SW480 (cell line): ENCODE measurements at regions not wholly inside any gene's neighbourhood (a gene's known extent, or its start where the extent isn't known, plus 50 kb on each side); places are given as distances from the start of the nearest gene placed in this dataset.

Experiments
- DNase-seq: peaks from one replicate; pipeline ENCODE4 v3.0.0-alpha.2; 2016; ENCODE audit warnings: low spot score

DNA sequence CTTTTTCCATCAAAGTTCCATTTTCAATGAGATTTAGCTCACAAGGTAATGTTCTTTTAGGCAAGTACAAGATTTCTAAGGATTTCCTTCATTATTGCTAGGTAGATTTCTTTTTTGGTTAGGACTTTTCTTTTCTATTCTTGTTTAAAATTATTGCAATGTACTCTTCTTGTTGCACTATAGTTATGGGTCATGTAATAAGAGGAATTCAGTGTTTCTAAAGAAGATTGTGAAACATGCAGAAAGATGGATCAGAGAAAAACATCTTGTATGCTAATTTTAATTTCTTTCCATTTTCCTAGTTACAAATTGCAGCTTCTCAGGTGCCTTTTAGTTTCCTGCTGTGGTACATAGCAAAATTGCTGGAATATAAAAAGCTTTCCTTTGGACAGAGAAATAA lies 56.1 kb downstream of the BTG1 start:
- no peak for DNase-seq

DNA sequence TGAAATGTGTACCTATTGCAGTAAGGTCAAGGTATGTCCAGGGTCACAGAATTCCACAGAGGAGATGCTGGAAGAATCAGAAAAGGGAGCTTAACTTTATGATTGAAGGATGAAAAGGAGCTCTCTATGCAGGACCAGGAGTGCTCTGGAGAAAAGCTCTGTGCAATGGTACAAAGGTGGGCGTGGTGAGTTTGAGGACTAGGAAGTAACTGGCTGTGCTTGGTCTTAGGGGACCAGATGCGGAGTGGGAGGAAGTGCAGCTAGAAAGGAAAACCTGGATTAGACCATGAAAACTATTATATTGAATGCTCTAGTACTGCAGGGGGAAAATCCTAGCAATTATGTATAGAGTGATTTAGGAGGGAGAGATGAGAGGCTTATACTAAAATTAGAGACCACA lies 56.8 kb downstream of the BTG1 start:
- no peak for DNase-seq

DNA sequence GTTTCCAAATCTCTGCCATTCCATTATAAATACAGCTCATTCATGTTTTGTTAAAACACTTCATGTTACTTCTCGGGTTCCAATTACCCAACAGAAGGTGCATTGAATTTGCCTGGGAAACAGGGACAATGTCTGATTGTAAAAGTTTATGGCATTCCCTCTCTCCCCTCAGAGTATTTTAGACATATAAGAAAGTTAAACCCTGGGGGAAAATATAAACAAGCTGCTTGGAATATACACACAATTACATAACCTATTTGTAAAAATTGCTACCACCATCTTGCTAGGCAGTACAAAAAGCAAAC lies 60.0 kb downstream of the BTG1 start:
- DNase-seq = no peak

DNA sequence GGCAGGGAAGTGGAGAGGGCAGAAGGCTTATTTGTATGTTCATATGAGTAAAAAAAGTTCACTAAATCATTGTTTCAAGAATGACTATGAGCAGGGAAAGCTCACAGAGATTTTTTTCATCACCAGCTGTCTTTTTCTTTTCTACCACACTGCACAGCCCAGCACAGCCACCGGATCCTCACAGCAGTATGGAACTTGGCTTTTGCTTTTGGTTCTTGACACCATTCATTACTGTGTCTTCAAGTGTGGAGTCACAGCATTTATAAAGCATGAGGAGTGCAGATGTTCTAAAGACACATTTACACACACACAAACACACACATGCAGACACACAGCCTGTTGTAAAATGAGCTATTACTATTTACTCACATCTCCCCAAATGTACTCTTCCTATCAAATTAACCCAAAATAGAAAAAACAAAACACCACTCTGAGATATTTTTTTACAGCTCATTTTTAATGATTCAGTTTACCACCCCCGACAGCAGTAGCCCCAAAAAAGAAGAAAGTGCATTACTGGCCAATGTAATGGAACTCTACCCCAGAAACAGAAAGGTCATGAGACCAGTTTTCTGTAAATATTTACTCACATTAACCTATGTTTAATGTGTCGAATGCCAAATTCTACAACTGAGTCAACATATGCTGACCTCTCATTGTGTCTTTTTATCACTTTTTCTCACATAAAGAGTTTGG lies 60.5 kb downstream of the BTG1 start:
- DNase-seq = no peak

DNA sequence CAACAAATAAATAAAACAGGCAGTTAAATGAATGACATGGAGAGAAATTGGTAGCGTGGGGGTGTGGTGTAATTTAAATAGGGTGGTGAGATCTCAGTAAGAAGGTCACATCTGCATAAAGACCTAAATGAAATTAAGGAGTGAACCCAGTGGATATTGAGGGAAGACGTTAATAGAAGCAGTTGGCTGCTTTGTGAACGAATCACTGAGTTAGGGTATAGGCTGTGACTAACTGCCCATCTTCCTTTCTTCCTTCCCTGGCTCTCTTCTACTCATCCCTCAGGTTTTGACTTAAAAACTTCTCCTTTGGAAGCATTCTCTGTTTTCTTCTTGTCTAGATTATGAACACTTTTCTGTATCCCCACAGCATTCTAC lies 64.7 kb downstream of the BTG1 start:
- no peak for DNase-seq

DNA sequence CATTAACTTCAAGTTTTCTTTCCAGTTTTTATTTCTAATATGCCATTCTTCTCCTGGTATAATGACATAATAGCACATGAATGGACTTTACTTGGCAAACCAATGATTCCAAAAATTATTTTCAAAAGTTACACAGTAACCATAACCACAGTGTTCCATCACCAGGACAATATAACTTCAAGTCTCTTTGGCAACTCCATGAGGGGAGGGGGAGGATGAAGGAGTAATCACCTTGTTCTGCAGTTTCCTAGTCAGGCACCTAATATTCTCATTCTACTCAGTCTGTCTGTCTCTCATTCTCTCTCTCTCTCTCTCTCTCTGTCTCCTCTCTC lies 66.6 kb downstream of the BTG1 start:
- DNase-seq = no peak

DNA sequence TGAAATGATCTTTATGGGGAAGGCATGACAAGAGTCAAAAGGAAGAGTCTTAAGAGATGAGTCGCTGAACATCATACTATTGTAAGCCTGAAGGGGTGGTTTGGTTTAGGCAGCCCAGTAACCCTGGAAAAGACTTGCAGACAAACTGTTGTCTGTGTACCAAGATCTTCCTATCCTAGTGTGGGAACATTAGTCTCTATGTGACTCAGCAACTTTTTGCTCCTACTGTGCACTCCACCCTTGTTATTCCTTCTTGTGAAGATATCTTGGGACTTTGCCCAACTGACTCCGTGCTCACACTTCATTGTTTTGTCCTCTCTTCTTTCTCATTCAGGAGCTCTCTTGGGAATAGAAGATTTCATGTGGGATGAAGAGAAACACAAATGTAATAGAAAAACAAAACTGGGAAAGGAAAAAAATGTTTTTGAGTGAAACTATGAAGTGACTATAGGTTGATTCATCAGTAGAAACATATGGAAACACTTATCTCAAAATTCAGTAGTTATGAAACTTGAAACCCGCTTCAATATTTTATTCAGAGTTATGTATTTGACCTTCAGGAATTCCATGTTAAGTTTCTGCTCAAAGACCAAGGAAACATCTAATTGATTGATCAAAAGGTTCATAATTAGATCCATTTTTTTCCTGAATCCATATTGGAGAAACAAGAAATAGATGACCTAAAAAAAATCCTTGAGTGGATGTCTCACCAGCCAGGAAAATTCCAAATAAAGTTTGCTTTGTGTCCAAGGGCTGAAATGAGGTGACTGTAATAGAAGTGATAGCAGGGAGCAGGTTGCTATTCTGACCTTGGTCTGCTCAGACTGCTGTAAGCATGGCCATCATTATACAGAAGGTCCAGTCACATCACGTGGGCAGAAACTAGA lies 67.2 kb downstream of the BTG1 start:
- no peak for DNase-seq

DNA sequence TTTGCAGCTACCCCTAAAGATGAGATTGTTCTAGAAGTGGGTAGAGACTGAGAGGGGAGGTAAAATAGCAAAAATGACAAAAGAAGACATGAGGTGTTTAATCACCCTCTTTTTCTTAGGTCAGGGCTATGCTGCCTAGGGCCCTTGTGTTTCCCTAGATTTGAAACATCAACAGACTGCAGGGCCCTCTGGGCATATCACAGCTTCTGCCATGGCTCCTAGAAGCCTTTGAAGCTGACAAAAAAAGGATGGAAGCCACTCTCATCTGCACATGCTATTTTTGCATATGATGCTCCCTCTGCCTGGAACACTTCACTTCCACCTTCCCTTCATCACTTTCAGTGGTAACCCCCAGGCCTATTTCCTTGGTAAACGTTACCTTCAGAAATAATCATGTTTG lies 68.1 kb downstream of the BTG1 start:
- no peak for DNase-seq

DNA sequence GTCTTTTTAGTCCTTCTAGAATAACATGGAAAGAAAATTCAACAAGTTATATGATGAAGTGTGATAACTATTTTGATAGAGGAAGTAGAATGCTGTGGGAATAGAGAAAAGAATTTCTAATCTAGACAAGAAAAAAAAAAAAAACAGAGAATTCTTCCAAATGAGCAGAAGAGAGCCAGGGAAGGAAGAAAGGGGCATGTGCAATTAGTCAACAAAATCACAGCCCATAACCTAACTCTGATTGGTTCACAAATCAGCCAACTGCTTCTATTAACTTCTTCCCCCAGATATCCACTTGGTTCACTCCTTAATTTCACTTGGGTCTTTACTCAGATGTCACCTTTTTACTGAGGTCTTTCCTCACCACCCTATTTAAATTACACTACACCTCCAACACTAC lies 69.5 kb downstream of the BTG1 start:
- no peak for DNase-seq

DNA sequence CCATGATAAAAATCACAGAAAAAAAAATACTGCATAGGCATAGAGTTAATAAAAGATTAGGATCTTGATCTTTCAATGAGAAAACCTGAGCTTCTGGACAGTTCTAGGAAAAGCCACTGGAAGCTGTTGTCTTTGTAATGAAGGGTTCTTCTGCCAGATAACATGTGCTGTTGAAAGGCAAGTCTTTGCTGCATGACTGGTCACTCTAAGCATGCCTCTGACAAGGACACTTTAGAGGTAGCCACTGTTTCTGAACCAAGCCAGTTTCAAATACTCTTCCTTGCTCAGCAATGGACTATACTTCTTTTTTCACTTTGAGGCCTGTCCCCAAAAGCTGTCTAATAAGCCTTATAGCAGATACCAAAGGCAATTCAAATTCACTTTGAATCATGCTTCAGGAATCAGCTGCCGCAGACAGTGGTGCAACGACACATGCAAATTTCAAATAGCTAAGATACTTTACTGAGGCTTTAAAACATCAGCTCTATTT lies 70.2 kb downstream of the BTG1 start:
- no peak for DNase-seq

DNA sequence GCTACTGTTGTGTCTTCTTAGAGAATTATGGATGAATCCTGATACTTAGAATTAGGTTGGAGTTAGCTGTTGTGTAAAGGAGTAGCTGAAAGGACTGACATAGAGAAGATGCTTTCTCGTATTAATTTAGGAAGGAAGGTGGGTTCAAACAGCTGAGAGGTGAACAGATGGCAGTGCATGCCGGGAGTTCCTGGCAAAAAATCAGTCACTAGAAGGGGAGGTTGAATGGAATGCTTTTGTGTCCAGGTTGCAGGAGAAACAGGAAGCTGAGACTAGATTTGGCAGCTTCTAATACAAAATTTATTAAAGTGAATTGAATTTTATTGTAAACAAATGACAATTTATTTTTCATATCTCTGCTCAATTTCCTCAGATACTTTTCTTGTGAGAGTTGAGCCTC lies 70.8 kb downstream of the BTG1 start:
- no peak for DNase-seq

DNA sequence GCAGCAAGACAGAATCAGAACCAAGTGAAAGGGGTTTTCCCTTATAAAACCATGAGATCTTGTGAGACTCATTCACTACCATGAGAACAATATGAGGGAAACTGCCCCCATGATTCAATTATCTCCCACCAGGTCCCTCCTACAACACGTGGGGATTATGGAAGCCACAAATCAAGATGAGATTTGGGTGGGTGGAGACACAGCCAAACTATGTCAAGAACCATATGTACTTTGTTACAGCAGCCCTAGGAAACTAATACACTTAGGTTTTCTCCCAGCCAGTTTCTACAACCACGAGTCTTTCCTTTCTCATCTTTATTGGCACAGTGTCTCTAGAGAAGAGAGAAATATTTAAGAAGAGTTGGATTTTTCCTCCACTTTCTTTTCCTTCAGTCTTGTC lies 72.6 kb downstream of the BTG1 start:
- DNase-seq = no peak

DNA sequence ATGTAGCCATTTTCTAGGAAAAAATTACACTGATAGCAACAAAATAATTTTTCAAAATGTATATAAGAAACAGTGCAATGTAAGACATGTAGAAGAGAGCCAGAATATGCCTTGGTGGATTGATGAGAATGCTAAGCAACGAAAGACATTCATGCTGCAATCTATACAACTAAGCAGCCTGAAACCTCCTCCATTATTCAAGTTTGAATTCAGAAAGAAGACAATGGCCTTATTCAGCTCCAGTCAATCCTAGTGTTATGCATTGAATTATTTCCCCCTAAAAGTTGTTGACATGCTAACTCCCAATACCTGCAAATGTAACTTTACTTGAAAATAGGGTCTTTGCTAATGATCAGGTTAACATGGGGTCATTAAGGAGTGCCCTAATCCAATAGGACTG lies 73.5 kb downstream of the BTG1 start:
- DNase-seq = no peak

DNA sequence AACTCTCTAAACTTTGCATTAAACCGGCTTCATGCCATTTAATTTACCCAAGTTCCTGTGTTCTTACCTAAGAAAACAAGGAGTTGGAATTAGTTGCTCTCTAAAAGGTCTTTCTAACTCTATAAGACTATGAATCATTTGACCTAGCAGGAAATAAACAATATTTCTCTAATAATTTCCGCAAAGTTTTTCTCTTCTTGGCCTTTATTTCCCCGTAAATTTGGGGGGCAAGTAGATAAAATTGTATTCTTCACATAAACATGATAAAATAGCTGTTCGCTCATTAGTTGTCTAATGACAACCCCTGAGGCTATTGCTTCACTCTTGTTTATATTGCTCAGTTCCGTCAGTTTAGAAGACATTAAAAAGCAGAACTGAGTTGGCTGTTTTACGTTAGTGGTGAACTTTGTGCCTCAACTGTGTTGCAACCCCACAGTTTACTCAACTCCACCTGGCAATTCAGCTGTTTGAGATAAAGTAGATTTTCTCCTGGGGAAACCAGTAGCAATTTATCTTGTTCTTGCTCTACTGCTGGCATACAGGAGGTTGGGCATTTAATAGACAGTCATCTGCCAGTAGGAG lies 74.7 kb downstream of the BTG1 start:
- no peak for DNase-seq

DNA sequence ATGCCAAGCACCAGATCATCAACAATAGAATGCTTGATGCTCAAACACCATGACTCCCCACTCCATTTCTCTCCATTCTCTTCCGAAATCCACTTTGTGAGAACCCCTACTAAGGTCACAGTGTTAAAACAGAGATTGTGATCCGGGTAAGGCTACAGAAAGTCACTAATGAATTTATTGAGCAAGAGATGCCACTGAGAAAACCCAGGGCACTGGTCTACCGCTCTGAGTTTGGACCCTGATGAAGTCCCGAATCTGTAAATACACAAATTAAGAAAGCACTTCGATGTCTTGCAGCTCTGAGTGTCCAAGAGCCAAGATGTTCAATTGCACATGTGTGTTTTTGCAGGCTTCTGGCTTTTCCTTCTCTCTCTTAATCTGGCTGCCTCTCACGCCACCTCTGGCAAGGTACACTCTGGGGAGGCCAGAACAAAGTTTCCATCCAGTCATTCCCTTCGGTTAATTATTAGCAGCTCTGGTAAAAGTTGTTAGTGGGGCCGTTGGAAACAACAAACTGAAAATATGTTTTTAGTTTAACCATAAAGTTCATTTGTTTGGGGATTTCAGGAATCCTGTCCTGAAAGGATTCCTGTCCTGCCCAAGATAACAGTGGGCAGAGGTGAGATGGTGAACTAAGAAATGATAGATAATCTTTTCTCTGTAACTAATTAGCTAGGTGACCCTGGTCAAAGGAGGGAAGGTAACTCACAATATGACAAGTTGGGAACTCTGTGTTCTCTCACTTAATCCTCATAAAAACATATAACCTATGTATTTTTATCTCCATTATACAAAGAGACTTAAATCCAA lies 75.4 kb downstream of the BTG1 start:
- peak; percentile 66 for DNase-seq

DNA sequence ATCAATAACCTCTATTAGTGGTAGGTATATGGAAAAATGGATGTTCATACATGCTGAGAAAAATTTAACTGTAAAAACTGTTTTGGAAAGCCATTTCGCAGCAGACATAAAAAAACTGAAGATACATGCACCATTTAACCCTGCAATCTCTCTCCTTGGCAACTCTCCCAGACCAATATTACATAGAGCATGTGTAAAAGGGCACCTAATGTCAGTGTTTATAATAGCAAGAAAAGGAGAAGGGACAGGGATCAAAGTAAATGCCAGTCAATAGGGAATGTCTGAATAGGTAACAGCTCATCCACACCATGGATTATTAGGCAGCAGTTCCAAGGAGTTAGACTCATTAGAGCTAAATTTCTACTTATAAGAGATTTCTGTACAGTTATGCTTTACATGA lies 77.2 kb downstream of the BTG1 start:
- peak; percentile 49 for DNase-seq

DNA sequence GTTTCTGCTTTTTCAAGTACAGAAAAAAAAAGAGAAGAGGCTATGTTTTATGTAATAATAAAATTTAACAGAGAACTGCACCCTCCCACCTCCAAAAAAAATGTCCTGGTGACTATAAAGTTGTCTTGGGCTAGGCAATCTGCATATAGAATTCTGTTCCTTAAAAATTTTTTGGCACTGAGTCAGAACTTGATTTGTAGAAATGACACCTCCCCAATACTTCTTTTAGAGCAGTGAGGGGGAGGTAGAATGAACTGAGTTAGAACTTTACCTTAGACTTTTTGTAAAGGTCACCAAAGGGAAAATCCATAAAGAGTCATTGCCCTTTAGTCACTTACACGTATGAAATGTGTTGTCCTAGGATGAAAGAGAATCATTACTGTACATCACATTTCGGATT lies 80.0 kb downstream of the BTG1 start:
- no peak for DNase-seq

DNA sequence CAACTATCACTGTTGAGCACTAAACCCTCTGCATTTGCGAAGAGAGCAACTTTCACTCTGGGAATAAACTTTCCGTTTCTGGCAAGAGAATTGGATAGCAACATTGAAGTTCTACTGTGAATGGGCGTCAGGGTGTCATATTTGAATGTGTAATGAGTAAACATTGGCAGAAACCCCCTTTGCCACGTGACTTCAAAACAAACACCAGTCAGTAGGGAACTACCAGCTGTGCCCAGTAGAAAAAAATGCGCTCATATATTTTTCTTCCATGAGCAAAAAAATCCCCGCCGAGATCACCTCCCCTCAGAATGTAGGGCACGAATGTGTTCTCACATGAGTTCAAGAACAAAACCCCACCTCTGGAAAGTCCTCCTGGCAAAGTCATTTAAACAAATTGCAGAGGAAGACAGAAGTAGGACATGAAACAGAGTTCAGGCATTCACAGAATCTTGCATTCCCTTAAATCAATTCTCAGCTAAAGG lies 80.6 kb downstream of the BTG1 start:
- DNase-seq = peak; percentile 66

DNA sequence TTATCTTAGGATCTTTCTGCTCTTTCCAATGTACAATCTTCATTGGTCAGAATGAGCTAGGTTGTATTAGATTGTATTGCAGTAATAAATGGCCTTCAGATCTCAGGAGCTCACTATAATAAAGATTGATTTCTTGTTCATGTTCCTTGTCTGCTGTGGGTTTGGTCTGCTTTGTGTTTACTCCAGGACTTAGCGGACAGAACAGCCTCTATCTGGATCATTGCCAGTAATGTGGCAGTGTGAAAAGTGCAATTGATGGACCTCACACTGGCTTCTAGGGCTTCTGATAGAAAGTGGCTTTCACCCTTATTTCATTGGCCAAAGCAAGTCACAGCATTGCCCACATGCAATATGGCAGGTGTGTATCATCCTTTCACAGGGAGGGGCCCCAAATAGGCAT lies 81.2 kb downstream of the BTG1 start:
- DNase-seq = no peak

DNA sequence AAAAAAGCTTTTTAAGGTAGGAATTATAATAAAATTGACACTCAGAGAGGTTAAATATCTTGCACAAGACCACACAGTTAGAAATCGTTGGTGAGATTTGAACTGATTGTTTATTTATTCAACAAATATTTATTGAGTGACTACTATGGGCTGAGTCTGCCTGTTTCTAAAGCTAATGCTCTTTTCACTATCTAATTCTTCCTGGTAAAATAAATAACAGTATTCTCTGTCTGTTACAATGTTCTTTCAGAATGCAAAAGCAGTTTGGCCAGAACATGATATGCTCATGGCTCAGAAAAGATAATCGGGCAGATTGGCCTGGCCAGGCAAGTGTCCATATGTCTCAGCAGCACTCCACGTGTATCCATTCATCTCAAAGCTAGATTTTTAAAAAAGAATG lies 82.0 kb downstream of the BTG1 start:
- no peak for DNase-seq

DNA sequence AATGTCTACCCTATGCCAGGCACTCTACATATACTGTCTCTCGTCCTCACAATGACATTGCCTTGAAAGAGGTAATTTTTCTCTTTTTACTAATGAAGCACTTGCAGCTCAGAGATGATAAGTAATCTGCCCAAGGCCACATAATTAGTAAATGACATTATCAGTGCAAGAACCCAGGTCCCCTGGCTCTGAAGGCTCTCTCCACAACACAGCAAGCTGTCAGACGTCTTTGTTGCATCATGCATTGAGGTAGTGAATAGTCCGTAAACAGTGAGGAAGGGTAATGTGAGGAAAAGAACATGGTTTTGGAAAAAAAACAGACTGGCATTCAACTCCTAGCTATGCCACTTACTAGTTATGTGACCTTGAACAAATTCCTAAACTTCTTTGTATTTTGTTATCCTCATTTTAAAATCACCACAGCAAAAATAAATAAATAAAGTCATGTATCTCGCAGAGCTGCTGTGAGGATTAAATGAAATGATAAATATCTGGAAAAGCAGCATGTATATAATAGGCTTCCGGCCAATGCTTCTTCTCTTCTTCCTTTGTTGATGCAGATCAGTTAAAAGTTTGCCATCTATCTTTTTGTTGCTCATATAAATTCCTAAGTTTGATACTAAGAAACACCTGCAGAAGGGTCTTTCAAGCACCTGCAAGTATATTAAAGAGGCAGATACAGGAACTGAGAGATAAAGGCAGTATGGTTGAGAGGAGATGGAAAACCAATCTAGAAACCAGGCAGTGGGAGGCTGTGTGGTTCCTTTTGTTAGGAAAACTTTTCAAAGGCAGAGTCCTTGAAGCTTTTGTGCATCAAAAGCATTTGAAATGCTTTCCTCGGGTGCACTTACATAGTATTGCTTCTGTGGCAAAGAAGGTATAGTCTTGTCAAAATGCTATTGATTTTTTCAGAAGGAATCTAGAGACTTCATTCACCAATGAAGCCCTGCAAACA lies 82.8 kb downstream of the BTG1 start:
- DNase-seq = no peak
